ENCODE measurements at regions not wholly inside any gene's neighbourhood (a gene's known extent, or its start where the extent isn't known, plus 50 kb on each side); places are given as distances from the start of the nearest gene placed in this dataset.
"Not testable (repeated sequence)": the region's sequence is repeated elsewhere in the genome, so short reads cannot be mapped to it uniquely, and the experiment has no call there.

- DNase-seq: no peak
These were observed 128.5 kb upstream of the ZEB1 start for GRCh38 chr10:31190488-31190887.

- no peak for DNase-seq
These were observed 126.5 kb upstream of the ZEB1 start for GRCh38 chr10:31192475-31192874.

GRCh38 chr10:31194986-31195385 lies 124.0 kb upstream of the ZEB1 start:
- no peak for DNase-seq

- no peak for DNase-seq
These were observed 121.1 kb upstream of the ZEB1 start for GRCh38 chr10:31197886-31198285.

DNA sequence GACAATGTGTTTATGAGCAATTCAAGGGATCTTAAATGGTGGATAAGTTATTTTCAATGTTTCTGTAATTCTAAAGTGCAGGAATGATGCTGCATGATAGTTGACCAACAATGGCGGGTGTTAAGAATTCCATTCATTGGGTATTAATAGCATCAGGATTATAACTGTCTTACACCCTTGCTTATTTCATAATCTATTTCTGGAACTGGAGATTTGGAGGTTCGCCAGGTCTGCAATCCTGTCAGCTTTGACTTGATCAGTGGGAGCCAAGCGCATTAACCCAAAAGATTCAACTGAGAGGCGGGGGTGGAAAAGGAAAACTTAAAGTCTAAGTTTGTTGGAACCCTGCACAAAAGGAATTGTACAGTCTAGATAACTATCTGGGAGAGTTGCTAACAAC lies 114.9 kb upstream of the ZEB1 start:
- DNase-seq: no peak

DNA sequence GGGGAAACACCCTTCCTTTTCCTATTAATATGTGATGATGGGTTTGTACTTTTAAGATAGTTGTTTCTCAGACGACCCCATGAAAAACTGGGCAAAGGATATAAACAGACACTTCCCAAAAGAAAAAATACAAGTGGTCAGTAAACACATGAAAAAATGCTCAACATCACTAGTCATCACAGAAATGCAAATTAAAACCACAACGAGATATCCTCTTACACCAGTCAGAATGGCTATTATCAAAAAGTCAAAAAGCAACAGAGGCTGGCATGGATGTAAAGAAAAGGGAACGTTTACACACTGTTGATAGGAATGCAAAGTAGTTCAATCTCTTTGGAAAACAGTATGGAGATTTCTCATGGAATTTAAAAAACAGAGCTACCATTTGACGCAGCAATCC lies 111.4 kb upstream of the ZEB1 start:
- no peak for DNase-seq

GRCh38 chr10:31209478-31209877 lies 109.5 kb upstream of the ZEB1 start:
- DNase-seq: no peak

- DNase-seq: no peak
These were observed 108.8 kb upstream of the ZEB1 start for GRCh38 chr10:31210190-31210589.

GRCh38 chr10:31213959-31214358 lies 105.1 kb upstream of the ZEB1 start:
- no peak for DNase-seq

GRCh38 chr10:31215052-31215451 lies 104.0 kb upstream of the ZEB1 start:
- DNase-seq: no peak

GRCh38 chr10:31219306-31219705 lies 99.7 kb upstream of the ZEB1 start:
- no peak for DNase-seq

GRCh38 chr10:31228780-31229179 lies 90.2 kb upstream of the ZEB1 start:
- DNase-seq: not testable (repeated sequence)

DNA sequence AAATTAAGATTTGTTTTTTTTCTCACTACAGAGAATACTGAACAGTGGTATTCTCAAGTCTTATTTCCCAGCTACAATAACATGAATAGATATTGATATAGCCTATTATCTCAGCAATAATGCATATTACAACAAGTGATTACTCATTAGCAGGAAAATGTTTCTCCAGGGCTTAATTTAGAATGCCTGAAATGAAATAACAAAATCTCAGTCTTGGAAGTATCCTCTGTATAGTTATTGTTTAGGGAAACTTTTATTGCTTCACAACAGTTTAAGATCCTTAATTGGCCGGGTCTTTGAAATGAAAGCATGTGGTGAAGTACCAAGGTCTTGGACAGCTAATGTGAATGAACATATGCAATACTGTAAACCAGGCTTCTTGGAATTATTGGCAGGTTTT lies 79.1 kb upstream of the ZEB1 start:
- no peak for DNase-seq

- DNase-seq: peak; percentile 41
These were observed 76.1 kb upstream of the ZEB1 start for GRCh38 chr10:31242902-31243301.

- DNase-seq: not testable (repeated sequence)
These were observed 67.9 kb upstream of the ZEB1 start for GRCh38 chr10:31251118-31251517.

DNA sequence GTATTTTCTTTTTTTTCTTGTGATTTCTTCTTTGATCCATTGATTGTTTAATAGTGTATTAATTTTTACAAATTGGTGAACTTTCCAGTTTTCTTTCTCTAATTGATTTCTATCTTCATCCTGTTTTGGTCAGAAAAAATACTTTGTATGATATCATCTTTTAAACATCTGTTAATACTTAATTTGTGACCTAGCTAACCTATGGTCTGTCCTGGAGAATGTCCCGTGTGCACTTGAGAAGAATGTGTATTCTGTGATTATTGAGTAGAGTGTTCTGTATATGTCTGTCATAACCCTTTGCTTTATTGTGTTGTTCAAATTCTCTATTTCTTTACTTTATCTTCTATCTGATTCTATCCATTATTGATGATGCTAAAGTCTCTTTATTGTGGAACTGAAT lies 65.8 kb upstream of the ZEB1 start:
- no peak for DNase-seq

DNA sequence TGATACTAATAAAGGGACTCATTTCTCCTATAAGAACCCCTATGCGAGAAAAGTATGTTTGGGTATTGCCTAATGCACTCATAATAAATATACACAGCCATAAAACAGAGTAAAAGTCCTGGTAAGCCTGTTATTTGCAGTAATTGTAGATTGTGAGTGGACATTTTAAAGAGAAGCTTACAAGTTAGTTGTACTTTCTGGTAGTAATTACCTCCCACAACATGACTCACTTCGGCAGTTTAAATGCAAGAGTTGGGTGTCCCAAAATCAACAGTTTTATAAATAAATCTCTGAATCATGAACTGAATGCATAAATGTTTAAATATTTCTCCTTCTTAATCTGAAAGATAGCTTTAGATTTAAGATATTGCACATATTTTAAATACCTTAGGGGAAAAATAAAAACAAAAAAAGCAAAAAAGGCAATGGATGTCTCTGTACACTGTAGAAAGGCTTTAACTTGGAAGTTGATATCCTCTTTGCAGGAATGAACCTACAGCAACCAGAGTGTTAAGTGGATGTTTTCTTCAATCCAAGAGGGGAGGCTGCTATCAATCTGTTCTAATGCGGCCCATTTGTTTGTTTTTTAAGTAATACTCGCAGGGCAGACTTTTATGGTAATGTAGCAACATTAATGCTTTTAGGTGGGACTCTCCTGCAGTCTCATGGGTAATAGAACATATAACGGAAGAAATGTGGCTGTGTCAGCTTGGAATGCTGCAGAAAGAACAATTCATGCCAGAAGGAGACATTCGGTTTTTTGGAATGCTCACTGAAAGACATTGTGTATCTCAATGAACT lies 57.3 kb upstream of the ZEB1 start:
- DNase-seq: no peak

DNA sequence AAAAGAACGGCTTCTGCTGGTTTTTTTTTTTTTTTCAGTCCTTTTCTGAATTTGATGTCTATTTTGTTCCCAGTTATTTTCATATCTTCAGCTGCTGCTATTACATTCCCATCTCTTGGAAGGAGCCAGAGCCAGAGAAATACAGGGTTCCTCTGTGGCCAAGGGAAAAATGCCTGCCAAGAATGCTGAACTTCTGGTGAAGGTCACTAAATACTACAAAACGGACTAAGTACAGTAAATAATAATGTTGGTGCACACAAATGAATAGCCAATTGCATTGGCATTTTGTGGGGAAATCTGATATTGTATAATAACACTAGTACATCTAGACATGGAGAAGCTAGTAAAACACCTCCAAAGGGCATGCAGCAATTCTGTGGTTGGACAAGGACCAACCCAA lies 56.3 kb upstream of the ZEB1 start:
- DNase-seq: no peak

DNA sequence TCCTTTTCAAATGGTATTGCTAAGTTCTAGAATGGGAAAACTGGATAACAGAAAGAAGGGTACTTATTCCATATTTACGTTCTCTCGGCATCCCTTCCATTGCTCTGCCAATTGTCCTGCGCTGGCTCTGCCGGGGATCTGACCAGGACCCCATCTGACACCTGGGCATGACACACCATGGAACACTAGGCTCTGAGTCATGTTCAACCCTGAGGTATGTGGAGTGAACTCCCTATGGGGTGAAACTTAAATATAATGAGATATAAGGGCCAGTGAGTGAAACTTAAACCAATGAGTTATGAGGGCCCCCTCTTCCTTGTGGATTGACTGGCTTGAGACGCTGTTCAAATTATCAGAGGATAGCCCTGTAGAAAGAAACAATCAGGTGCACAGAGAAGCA lies 55.1 kb upstream of the ZEB1 start:
- no peak for DNase-seq

DNA sequence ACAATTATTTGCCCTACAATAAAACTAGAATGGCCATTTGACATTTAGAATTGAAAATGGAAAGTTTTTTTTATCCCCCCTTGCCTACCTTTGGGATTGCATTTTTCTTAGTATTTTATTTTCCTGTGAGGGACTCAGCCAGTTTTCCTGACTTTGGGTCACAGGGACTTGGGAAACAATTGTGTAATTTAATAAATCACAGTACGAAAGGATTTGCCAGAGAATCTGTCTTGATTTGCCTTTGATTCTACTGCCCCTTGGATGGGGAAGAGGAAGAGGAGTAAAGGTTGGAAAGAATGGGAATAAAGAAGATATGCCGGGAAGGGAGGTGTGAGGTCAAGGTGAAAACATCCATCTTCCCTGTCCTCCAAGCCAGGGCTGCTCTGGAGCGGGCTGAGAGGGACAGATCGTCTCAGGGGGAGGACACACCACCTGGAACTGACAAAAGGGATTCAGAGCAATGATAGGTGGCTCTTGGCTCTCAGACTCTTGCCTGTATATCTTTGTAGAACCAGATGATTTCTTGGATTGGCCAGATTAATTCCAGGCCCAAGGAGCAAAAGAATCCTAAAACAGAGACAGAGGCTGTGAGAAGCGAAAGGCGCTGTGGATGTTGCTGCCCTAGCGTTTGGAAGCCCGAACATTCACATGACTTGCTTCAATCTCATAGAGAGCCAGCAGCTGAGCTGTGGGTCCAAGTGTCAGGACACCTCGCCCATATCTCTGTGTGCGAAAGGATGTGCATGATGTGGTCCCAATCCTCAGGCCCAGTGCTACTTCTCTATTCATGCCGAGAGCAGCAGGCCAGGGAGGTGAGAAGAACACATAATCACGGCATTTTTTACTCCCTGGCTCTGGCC lies 50.3 kb upstream of the ZEB1 start:
- DNase-seq: no peak

All from NK-92 treated with Interleukin-12 subunit alpha and Interleukin-12 subunit beta, amount 100 ng/mL, for 24 hours (cell line).